GM19099 (cell line): ENCODE measurements at regions not wholly inside any gene's neighbourhood (a gene's known extent, or its start where the extent isn't known, plus 50 kb on each side); places are given as distances from the start of the nearest gene placed in this dataset.

Experiments used
- POLR2A ChIP-seq: IDR thresholded peaks from 3 replicates; pipeline ENCODE4 v1.6.1; 2011; ENCODE audit warnings: low read depth; ENCODE audit not compliant: insufficient read length; ENCODE audit errors: extremely low read depth

GRCh38 chr2:2641541-2642410 is 310.7 kb upstream of the MYT1L start:
- TF ChIP-seq POLR2A: no peak

GRCh38 chr2:2640818-2641217 is 309.7 kb upstream of the MYT1L start:
- no peak for TF ChIP-seq POLR2A

GRCh38 chr2:2640371-2640770 is 309.3 kb upstream of the MYT1L start:
- no peak for TF ChIP-seq POLR2A

GRCh38 chr2:2639251-2640139 is 308.4 kb upstream of the MYT1L start:
- TF ChIP-seq POLR2A: no peak

GRCh38 chr2:2638547-2639220 is 307.6 kb upstream of the MYT1L start:
- no peak for TF ChIP-seq POLR2A

GRCh38 chr2:2636813-2637212 is 305.7 kb upstream of the MYT1L start:
- no peak for TF ChIP-seq POLR2A

- no peak for TF ChIP-seq POLR2A
These were observed 304.0 kb upstream of the MYT1L start for GRCh38 chr2:2635025-2635528.

GRCh38 chr2:2633017-2633416 is 301.9 kb upstream of the MYT1L start:
- no peak for TF ChIP-seq POLR2A

GRCh38 chr2:2623939-2624338 is 292.9 kb upstream of the MYT1L start:
- no peak for TF ChIP-seq POLR2A

- no peak for TF ChIP-seq POLR2A
These were observed 290.8 kb upstream of the MYT1L start for GRCh38 chr2:2621855-2622254.

- no peak for TF ChIP-seq POLR2A
These were observed 289.5 kb upstream of the MYT1L start for GRCh38 chr2:2620604-2621003.

- TF ChIP-seq POLR2A: no peak
These were observed 288.9 kb upstream of the MYT1L start for GRCh38 chr2:2619995-2620394.

- no peak for TF ChIP-seq POLR2A
These were observed 283.4 kb upstream of the MYT1L start for GRCh38 chr2:2614452-2614851.

GRCh38 chr2:2613279-2614199 is 282.5 kb upstream of the MYT1L start:
- TF ChIP-seq POLR2A: peak; percentile 53
